CD14-positive monocyte (primary cell): ENCODE measurements at regions not wholly inside any gene's neighbourhood (a gene's known extent, or its start where the extent isn't known, plus 50 kb on each side); places are given as distances from the start of the nearest gene placed in this dataset.

Experiments used
- DNase-seq, 3 donors: peaks; one replicate each; pipeline ENCODE4 v3.0.0-alpha.2; 2011 to 2022
- H2AFZ ChIP-seq: 2 replicates; pipeline ENCODE4 v1.6.0; 2012; ENCODE audit warnings: mild to moderate bottlenecking, low read depth, low read length, inconsistent platforms; ENCODE audit not compliant: insufficient read depth, poor library complexity, severe bottlenecking
- H3K27ac ChIP-seq, 2 donors: 1 replicate in 1 of 2; 2 replicates in 1 of 2; pipeline ENCODE4 v1.5.1; 2012 to 2013; ENCODE audit warnings: low read length in 2 of 2, control low read depth in 1 of 2, inconsistent platforms in 1 of 2, low read depth in 1 of 2, mild to moderate bottlenecking in 1 of 2
- H3K27me3 ChIP-seq, 2 donors: one replicate each; pipeline versions ENCODE4 v1.6.0 to v1.6.1; 2011 to 2013; ENCODE audit warnings: low read length in 2 of 2; ENCODE audit not compliant: control insufficient read depth in 2 of 2, insufficient read depth in 2 of 2
- H3K36me3 ChIP-seq, 2 donors: replicated peaks in 1 of 2; 1 replicate in 1 of 2; 2 replicates in 1 of 2; pipeline versions ENCODE4 v1.5.1 to v1.6.1; 2012 to 2013; ENCODE audit warnings: low read length in 2 of 2, control low read depth in 1 of 2, inconsistent platforms in 1 of 2, mild to moderate bottlenecking in 1 of 2; ENCODE audit not compliant: insufficient read depth in 2 of 2, control insufficient read depth in 1 of 2
- H3K4me1 ChIP-seq, 2 donors: 1 replicate in 1 of 2; 2 replicates in 1 of 2; pipeline versions ENCODE4 v1.5.1 to v1.6.1; 2012 to 2013; ENCODE audit warnings: low read length in 2 of 2, control low read depth in 1 of 2, inconsistent platforms in 1 of 2, mild to moderate bottlenecking in 1 of 2, moderate library complexity in 1 of 2; ENCODE audit not compliant: insufficient read depth in 2 of 2, control insufficient read depth in 1 of 2
- H3K4me2 ChIP-seq: replicated peaks from 2 replicates; pipeline ENCODE3; 2012; ENCODE audit warnings: low read length, moderate library complexity, mild to moderate bottlenecking; ENCODE audit not compliant: poor library complexity, severe bottlenecking; ENCODE audit errors: extremely low read depth
- H3K4me3 ChIP-seq, 3 experiments: fragments of 200-600 bp in 1 of 3; sonication (generic) in 1 of 3; replicated peaks in 1 of 3; 1 replicate in 2 of 3; 2 replicates in 1 of 3; pipeline ENCODE4 v1.5.1; 2011 to 2013; ENCODE audit warnings: low read length in 3 of 3, mild to moderate bottlenecking in 3 of 3, control low read depth in 2 of 3, low read depth in 2 of 3, inconsistent platforms in 1 of 3, moderate library complexity in 1 of 3
- H3K79me2 ChIP-seq: 2 replicates; pipeline ENCODE4 v1.6.0; 2012; ENCODE audit warnings: mild to moderate bottlenecking, control low read depth, inconsistent platforms, low read length, moderate library complexity; ENCODE audit not compliant: insufficient read depth
- H3K9ac ChIP-seq: 2 replicates; pipeline ENCODE4 v1.6.0; 2017; ENCODE audit warnings: low read length, mild to moderate bottlenecking; ENCODE audit not compliant: insufficient read depth, poor library complexity, severe bottlenecking
- H3K9me3 ChIP-seq, 2 donors: replicated peaks in 1 of 2; 1 replicate in 1 of 2; 2 replicates in 1 of 2; pipeline versions ENCODE4 v1.5.1 to v1.6.1; 2012 to 2013; ENCODE audit warnings: low read length in 2 of 2, control low read depth in 1 of 2; ENCODE audit not compliant: control insufficient read depth in 1 of 2, insufficient read depth in 1 of 2
- H4K20me1 ChIP-seq: 2 replicates; pipeline ENCODE4 v1.6.0; 2012; ENCODE audit warnings: mild to moderate bottlenecking, low read length, control low read depth, moderate library complexity; ENCODE audit not compliant: insufficient read depth
- H3K27ac Mint-ChIP-seq, 7 donors: one replicate each; pipeline ENCODE4 v1.8.0; 2020; ENCODE audit warnings: mild to moderate bottlenecking in 7 of 7, mixed read lengths in 7 of 7, moderate library complexity in 6 of 7, inconsistent platforms in 2 of 7
- H3K27me3 Mint-ChIP-seq, 3 donors: one replicate each; pipeline ENCODE4 v1.8.0; 2021 to 2022; ENCODE audit warnings: low read depth in 3 of 3, mild to moderate bottlenecking in 3 of 3, mixed read lengths in 3 of 3, moderate library complexity in 3 of 3, inconsistent platforms in 1 of 3
- H3K36me3 Mint-ChIP-seq, 2 donors: one replicate each; pipeline ENCODE4 v1.8.0; 2020; ENCODE audit warnings: mixed read lengths in 2 of 2, inconsistent platforms in 1 of 2, mild to moderate bottlenecking in 1 of 2
- H3K4me1 Mint-ChIP-seq: one replicate; pipeline ENCODE4 v1.8.0; 2020; ENCODE audit warnings: mild to moderate bottlenecking, mixed read lengths
- H3K4me3 Mint-ChIP-seq, 2 donors: one replicate each; pipeline ENCODE4 v1.8.0; 2020; ENCODE audit warnings: mild to moderate bottlenecking in 2 of 2, mixed read lengths in 2 of 2, moderate library complexity in 1 of 2
- H3K9me3 Mint-ChIP-seq, 7 donors: one replicate each; pipeline ENCODE4 v1.8.0; 2020 to 2022; ENCODE audit warnings: mixed read lengths in 7 of 7, mild to moderate bottlenecking in 6 of 7, moderate library complexity in 6 of 7, inconsistent platforms in 2 of 7
- WGBS: methylation state at CpG from one replicate; pipeline ENCODE4 v1.1.5; 2013; ENCODE audit warnings: missing lambda C conversion rate; ENCODE audit not compliant: insufficient coverage; 5-methylcytosine and 5-hydroxymethylcytosine counted together
- intact Hi-C, 2 donors: fragments of 100-400 bp; cut with micrococcal nuclease; formaldehyde crosslinking; loops; one replicate each; pipeline versions ENCODE4 v1.15.0 to v1.15.1; 2023
- TF ChIP-seq, protein P1 (sequence below): fragments of 200-600 bp; IDR thresholded peaks from one replicate; pipeline ENCODE4 v1.8.0; 2022; ENCODE audit warnings: antibody characterized with exemption, mild to moderate bottlenecking

DNA sequence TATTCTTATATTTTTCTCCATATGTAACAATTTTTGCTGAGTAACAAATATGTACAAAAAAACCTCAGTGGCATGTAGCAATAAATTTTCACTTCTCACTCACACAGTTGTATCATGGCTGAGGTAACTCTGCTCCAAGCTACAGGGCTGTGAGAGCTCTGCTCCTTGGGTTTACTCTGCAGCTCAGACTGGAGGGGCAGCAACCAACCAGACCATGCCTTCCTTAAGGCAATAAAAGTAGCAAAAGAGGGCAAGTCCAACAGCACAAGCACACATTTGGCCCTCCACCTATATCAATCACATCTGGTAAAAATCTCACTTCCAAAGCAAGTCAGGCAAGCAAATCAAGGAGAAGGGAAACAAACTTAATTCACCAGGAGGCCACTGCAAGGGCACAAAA is 102.9 kb downstream of the CRPPA start:
- Histone ChIP-seq H2AFZ (no peak overlapping the region), H3K9me3 (peaks cover 0 to 4% of the 10 kb centered on the region in 2 donors), H3K79me2 (no peaks in the 10 kb centered on the region), H3K36me3 (no peaks in the 10 kb centered on the region), H4K20me1 (no peaks in the 10 kb centered on the region), H3K4me2 (no peak overlapping the region), H3K27me3 (no peaks in the 10 kb centered on the region), H3K4me1 (no peaks in the 10 kb centered on the region), H3K9ac (no peak overlapping the region), H3K4me3 (no peak overlapping the region), H3K27ac (no peak overlapping the region)
- no peaks in the 10 kb centered on the region for H3K4me1 Mint-ChIP-seq
- H3K36me3 Mint-ChIP-seq = no peaks in the 10 kb centered on the region
- H3K9me3 Mint-ChIP-seq = peaks cover 0 to 15% (median 1%) of the 10 kb centered on the region in 7 donors
- TF ChIP-seq, protein P1, sequence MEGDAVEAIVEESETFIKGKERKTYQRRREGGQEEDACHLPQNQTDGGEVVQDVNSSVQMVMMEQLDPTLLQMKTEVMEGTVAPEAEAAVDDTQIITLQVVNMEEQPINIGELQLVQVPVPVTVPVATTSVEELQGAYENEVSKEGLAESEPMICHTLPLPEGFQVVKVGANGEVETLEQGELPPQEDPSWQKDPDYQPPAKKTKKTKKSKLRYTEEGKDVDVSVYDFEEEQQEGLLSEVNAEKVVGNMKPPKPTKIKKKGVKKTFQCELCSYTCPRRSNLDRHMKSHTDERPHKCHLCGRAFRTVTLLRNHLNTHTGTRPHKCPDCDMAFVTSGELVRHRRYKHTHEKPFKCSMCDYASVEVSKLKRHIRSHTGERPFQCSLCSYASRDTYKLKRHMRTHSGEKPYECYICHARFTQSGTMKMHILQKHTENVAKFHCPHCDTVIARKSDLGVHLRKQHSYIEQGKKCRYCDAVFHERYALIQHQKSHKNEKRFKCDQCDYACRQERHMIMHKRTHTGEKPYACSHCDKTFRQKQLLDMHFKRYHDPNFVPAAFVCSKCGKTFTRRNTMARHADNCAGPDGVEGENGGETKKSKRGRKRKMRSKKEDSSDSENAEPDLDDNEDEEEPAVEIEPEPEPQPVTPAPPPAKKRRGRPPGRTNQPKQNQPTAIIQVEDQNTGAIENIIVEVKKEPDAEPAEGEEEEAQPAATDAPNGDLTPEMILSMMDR = no peak
- no peak overlapping the region for H3K4me3 Mint-ChIP-seq
- H3K27ac Mint-ChIP-seq = no peak overlapping the region
- DNase-seq = no peak
- H3K27me3 Mint-ChIP-seq = no peaks in the 10 kb centered on the region
- intact Hi-C loops = no loop called here

DNA sequence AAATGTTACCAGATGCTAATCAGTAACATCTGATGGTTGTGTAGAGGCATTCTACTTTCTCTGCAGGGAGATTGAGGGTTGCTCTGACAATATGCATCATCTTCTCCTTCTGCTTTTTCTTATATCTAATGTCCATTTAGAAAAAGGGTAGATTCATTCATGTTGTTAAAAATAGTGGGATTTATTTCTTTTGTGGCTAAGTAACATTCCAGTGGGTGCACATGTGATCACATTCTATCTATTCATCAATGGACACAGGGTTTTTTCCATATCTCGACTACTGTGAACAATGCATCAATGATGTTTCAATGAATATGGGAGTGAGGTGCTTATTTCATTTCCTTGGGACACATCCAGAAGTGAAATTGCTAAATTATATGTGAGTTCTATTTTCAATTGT is 103.9 kb downstream of the CRPPA start:
- Histone ChIP-seq H3K9me3 (peaks cover 0 to 4% of the 10 kb centered on the region in 2 donors), H3K4me3 (no peak overlapping the region), H3K79me2 (no peaks in the 10 kb centered on the region), H3K4me1 (no peaks in the 10 kb centered on the region), H3K9ac (no peak overlapping the region), H2AFZ (no peak overlapping the region), H3K4me2 (no peak overlapping the region), H3K27ac (no peak overlapping the region), H3K27me3 (no peaks in the 10 kb centered on the region), H3K36me3 (no peaks in the 10 kb centered on the region), H4K20me1 (no peaks in the 10 kb centered on the region)
- intact Hi-C loops = no loop called here
- DNase-seq = no peak
- H3K36me3 Mint-ChIP-seq = no peaks in the 10 kb centered on the region
- H3K4me3 Mint-ChIP-seq = no peak overlapping the region
- no peaks in the 10 kb centered on the region for H3K4me1 Mint-ChIP-seq
- no peaks in the 10 kb centered on the region for H3K27me3 Mint-ChIP-seq
- TF ChIP-seq, protein P1 = no peak
- H3K9me3 Mint-ChIP-seq = peaks cover 0 to 11% (median 0%) of the 10 kb centered on the region in 7 donors
- no peak overlapping the region for H3K27ac Mint-ChIP-seq
- WGBS = no CpG with 5 or more reads among the region's 1 CpG
